ENCODE measurements at regions not wholly inside any gene's neighbourhood (a gene's known extent, or its start where the extent isn't known, plus 50 kb on each side); places are given as distances from the start of the nearest gene placed in this dataset.

DNA sequence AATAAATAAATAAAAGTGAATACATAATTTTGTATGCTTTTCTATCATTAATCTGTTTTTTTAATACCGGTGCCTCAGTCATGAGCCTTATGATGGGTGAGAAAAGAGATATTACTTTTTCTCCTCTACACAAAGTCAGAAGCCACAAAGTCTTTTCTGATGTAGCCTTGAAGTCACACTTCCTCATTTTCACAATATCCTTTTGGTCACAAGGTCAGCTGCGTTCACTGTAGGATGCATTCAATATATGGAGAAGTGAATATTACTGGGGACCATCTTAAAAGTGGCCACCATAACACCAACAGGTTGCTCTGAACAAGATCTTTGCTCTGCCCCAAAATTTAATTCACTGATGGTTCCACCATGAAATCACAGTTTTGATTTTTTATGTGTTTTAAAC, 83.3 kb upstream of the TNR start:
- no peak overlapping the region for H2AFZ ChIP-seq (ENCODE audit: low read depth, low read length)
- no peaks in the 10 kb centered on the region for H3K36me3 ChIP-seq (replicated peaks; ENCODE audit: low read depth, low read length)
- H3K27me3 ChIP-seq (ENCODE audit: low read depth, low read length): peaks cover 6% of the 10 kb centered on the region; the same call in 1 of the 2 replicates
- no peaks in the 10 kb centered on the region for H3K79me2 ChIP-seq (ENCODE audit: low read length)
- no peak overlapping the region for H3K27ac ChIP-seq (ENCODE audit: low read length)
- H3K9ac ChIP-seq (ENCODE audit: low read length): no peak overlapping the region
- no peak overlapping the region for H3K4me3 ChIP-seq (ENCODE audit: low read length)
- H3K4me1 ChIP-seq (ENCODE audit: low read length): peaks cover 8% of the 10 kb centered on the region
- no peak overlapping the region for H3K4me2 ChIP-seq (ENCODE audit: low read length)
- H4K20me1 ChIP-seq (ENCODE audit: insufficient read depth, low read length): no peaks in the 10 kb centered on the region
- H3K9me3 ChIP-seq (ENCODE audit: insufficient read depth, low read length): no peaks in the 10 kb centered on the region
- TF ChIP-seq, protein P1, sequence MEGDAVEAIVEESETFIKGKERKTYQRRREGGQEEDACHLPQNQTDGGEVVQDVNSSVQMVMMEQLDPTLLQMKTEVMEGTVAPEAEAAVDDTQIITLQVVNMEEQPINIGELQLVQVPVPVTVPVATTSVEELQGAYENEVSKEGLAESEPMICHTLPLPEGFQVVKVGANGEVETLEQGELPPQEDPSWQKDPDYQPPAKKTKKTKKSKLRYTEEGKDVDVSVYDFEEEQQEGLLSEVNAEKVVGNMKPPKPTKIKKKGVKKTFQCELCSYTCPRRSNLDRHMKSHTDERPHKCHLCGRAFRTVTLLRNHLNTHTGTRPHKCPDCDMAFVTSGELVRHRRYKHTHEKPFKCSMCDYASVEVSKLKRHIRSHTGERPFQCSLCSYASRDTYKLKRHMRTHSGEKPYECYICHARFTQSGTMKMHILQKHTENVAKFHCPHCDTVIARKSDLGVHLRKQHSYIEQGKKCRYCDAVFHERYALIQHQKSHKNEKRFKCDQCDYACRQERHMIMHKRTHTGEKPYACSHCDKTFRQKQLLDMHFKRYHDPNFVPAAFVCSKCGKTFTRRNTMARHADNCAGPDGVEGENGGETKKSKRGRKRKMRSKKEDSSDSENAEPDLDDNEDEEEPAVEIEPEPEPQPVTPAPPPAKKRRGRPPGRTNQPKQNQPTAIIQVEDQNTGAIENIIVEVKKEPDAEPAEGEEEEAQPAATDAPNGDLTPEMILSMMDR (IDR thresholded peaks at IDR 0.05; ENCODE audit: low read depth, low read length): no peak
- TF ChIP-seq EZH2phosphoT487 (IDR thresholded peaks at IDR 0.05; ENCODE audit: low read depth): no peak

DNA sequence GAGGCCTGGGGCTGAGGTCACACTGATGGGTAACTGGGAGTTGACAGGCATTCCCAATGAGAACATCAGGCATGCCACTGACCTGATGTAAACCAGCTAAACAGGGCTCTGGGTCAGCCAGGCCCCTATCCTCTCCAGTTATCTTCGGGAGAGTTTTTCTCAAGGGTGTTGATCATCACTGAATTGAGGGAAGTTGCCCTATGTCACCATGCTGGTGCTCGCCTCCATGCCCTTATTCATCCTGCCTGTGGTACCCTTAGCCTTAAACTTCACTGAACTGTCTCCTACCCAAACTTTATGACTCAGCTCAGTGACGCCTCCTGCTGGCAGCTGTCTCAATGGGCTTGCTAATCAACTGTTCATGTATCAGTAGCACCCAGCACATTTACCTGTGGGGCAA, 80.7 kb upstream of the TNR start:
- H3K79me2 ChIP-seq (ENCODE audit: low read length): no peaks in the 10 kb centered on the region

DNA sequence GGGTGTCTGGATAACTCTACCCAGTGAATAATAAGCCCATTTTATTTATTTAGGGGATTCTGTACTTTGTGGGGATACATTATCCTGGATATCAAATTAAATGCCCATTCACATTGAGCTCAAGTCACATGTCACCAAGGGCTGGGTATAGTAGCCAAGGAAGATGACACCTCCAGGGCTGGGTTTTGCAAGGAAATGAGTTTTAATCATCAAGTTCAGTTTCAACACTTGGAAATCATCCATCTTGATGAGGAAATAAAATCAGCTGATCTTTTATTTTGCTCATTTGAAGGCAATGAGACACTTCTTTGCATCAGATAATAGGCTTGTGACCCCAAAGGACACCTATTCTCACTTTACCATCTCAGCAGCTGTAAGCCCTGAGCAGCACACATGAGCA, 80.0 kb upstream of the TNR start:
- TF ChIP-seq EZH2phosphoT487 (IDR thresholded peaks at IDR 0.05; ENCODE audit: low read depth): no peak
- TF ChIP-seq, protein P1 (IDR thresholded peaks at IDR 0.05; ENCODE audit: low read depth, low read length): no peak
- Histone ChIP-seq H3K9me3 (ENCODE audit: insufficient read depth, low read length) (no peaks in the 10 kb centered on the region), H3K9ac (ENCODE audit: low read length) (no peak overlapping the region), H4K20me1 (ENCODE audit: insufficient read depth, low read length) (no peaks in the 10 kb centered on the region), H3K4me1 (ENCODE audit: low read length) (peaks cover 8% of the 10 kb centered on the region), H3K27me3 (ENCODE audit: low read depth, low read length) (peaks cover 27% of the 10 kb centered on the region), H2AFZ (ENCODE audit: low read depth, low read length) (no peak overlapping the region), H3K79me2 (ENCODE audit: low read length) (no peaks in the 10 kb centered on the region), H3K36me3 (replicated peaks; ENCODE audit: low read depth, low read length) (no peaks in the 10 kb centered on the region), H3K4me2 (ENCODE audit: low read length) (no peak overlapping the region), H3K27ac (ENCODE audit: low read length) (no peak overlapping the region), H3K4me3 (ENCODE audit: low read length) (no peak overlapping the region)

More for the DNA sequence above, 80.7 kb upstream of the TNR start:
- Histone ChIP-seq H3K4me2 (ENCODE audit: low read length) (no peak overlapping the region), H3K4me1 (ENCODE audit: low read length) (peaks cover 8% of the 10 kb centered on the region), H3K4me3 (ENCODE audit: low read length) (no peak overlapping the region), H3K9ac (ENCODE audit: low read length) (no peak overlapping the region), H3K27me3 (ENCODE audit: low read depth, low read length) (peaks cover 21% of the 10 kb centered on the region), H3K36me3 (replicated peaks; ENCODE audit: low read depth, low read length) (no peaks in the 10 kb centered on the region), H3K9me3 (ENCODE audit: insufficient read depth, low read length) (no peaks in the 10 kb centered on the region), H3K27ac (ENCODE audit: low read length) (no peak overlapping the region), H2AFZ (ENCODE audit: low read depth, low read length) (no peak overlapping the region), H4K20me1 (ENCODE audit: insufficient read depth, low read length) (no peaks in the 10 kb centered on the region)
- TF ChIP-seq, protein P1 (IDR thresholded peaks at IDR 0.05; ENCODE audit: low read depth, low read length): peak; percentile 64
- TF ChIP-seq EZH2phosphoT487 (IDR thresholded peaks at IDR 0.05; ENCODE audit: low read depth): no peak

DNA sequence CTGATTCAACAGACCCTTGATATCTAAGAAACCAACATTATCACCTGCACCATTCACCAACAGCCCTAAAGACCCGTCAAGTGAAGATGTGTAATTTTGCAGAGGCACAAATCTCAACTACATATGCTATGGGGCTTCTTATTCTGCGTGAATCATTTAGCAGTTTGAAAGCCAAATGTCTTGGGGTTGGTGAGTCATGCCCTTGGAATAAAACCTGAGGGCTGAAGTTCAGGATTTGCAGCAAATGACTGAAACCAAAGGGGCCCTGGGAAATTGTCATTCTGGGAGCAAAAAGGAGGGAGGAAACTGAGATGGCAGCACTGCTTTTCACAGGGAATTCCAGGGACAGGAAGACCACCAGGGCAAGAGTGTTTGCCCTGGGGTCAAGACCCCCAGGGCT, 79.2 kb upstream of the TNR start:
- no peaks in the 10 kb centered on the region for H3K36me3 ChIP-seq (replicated peaks; ENCODE audit: low read depth, low read length)
- no peak overlapping the region for H3K4me2 ChIP-seq (ENCODE audit: low read length)
- TF ChIP-seq, protein P1 (IDR thresholded peaks at IDR 0.05; ENCODE audit: low read depth, low read length): no peak
- no peak for TF ChIP-seq EZH2phosphoT487 (IDR thresholded peaks at IDR 0.05; ENCODE audit: low read depth)
- H3K9ac ChIP-seq (ENCODE audit: low read length): no peak overlapping the region
- H2AFZ ChIP-seq (ENCODE audit: low read depth, low read length): no peak overlapping the region
- H3K9me3 ChIP-seq (ENCODE audit: insufficient read depth, low read length): no peaks in the 10 kb centered on the region
- no peak overlapping the region for H3K4me3 ChIP-seq (ENCODE audit: low read length)
- no peaks in the 10 kb centered on the region for H3K79me2 ChIP-seq (ENCODE audit: low read length)
- H4K20me1 ChIP-seq (ENCODE audit: insufficient read depth, low read length): no peaks in the 10 kb centered on the region
- H3K27ac ChIP-seq (ENCODE audit: low read length): no peak overlapping the region
- H3K4me1 ChIP-seq (ENCODE audit: low read length): peaks cover 8% of the 10 kb centered on the region
- peaks cover 27% of the 10 kb centered on the region for H3K27me3 ChIP-seq (ENCODE audit: low read depth, low read length)
